Mesendoderm (in vitro differentiated cells): ENCODE measurements at regions not wholly inside any gene's neighbourhood (a gene's known extent, or its start where the extent isn't known, plus 50 kb on each side); places are given as distances from the start of the nearest gene placed in this dataset.
A peak's percentile ranks its signal among the peaks of the same experiment; 100 is the strongest.

ENCODE experiments used
- DNase-seq: peaks from one replicate; pipeline ENCODE4 v3.0.0; 2013
- H2AK5ac ChIP-seq: 2 replicates; pipeline ENCODE4 v1.6.1; 2013; ENCODE audit warnings: low read length, inconsistent platforms
- H2BK120ac ChIP-seq: 2 replicates; pipeline ENCODE4 v1.6.1; 2013; ENCODE audit warnings: low read depth, mild to moderate bottlenecking, low read length, moderate library complexity, mixed read lengths
- H2BK15ac ChIP-seq: replicated peaks from 2 replicates; pipeline ENCODE4 v1.6.1; 2013; ENCODE audit warnings: low read depth, mild to moderate bottlenecking, moderate library complexity
- H2BK5ac ChIP-seq: 2 replicates; pipeline ENCODE4 v1.6.1; 2013; ENCODE audit warnings: low read length, inconsistent platforms
- H3K18ac ChIP-seq: 2 replicates; pipeline ENCODE4 v1.6.1; 2013; ENCODE audit warnings: mild to moderate bottlenecking, low read length, mixed read lengths
- H3K23ac ChIP-seq: one replicate; pipeline ENCODE4 v1.6.1; 2013; ENCODE audit warnings: low read length
- H3K27ac ChIP-seq: 2 replicates; pipeline ENCODE4 v1.5.1; 2013; ENCODE audit warnings: low read depth, mild to moderate bottlenecking, inconsistent platforms, low read length, moderate library complexity
- H3K27me3 ChIP-seq: 2 replicates; pipeline ENCODE4 v1.6.1; 2013; ENCODE audit warnings: low read length, control low read depth, mild to moderate bottlenecking, inconsistent platforms; ENCODE audit not compliant: insufficient read depth, poor library complexity
- H3K36me3 ChIP-seq: 2 replicates; pipeline ENCODE4 v1.6.1; 2013; ENCODE audit warnings: low read length, inconsistent platforms; ENCODE audit not compliant: control insufficient read depth, insufficient read depth
- H3K4ac ChIP-seq: one replicate; pipeline ENCODE4 v1.6.1; 2013; ENCODE audit warnings: low read depth, mild to moderate bottlenecking, low read length, moderate library complexity
- H3K4me1 ChIP-seq: 2 replicates; pipeline ENCODE4 v1.6.1; 2013; ENCODE audit warnings: low read depth, low read length, inconsistent platforms; ENCODE audit not compliant: control insufficient read depth
- H3K4me2 ChIP-seq: 2 replicates; pipeline ENCODE4 v1.6.1; 2013; ENCODE audit warnings: low read length
- H3K4me3 ChIP-seq: 2 replicates; pipeline ENCODE4 v1.5.1; 2013; ENCODE audit warnings: mild to moderate bottlenecking, low read length
- H3K56ac ChIP-seq: one replicate; pipeline ENCODE4 v1.6.1; 2013; ENCODE audit warnings: low read length
- H3K79me1 ChIP-seq: 2 replicates; pipeline ENCODE4 v1.6.1; 2013; ENCODE audit warnings: low read length, inconsistent platforms
- H3K79me2 ChIP-seq: 2 replicates; pipeline ENCODE4 v1.6.1; 2013; ENCODE audit warnings: mild to moderate bottlenecking, low read length; ENCODE audit not compliant: control insufficient read depth, insufficient read depth
- H3K9ac ChIP-seq: 2 replicates; pipeline ENCODE4 v1.6.1; 2013; ENCODE audit warnings: low read length, inconsistent platforms
- H4K5ac ChIP-seq: one replicate; pipeline ENCODE4 v1.6.1; 2013; ENCODE audit warnings: low read length
- H4K8ac ChIP-seq: one replicate; pipeline ENCODE4 v1.6.1; 2013; ENCODE audit warnings: low read depth, mild to moderate bottlenecking, control low read depth, low read length, moderate library complexity
- WGBS: extraction: QIAGEN DNeasy Blood & Tissue Kit; methylation state at CpG from one replicate; pipeline ENCODE4 v1.1.7; 2013; ENCODE audit warnings: low lambda C conversion rate, missing lambda C conversion rate; ENCODE audit not compliant: insufficient coverage; ENCODE audit errors: extremely low coverage; 5-methylcytosine and 5-hydroxymethylcytosine counted together

GRCh38 chr1:102085896-102086295 is 89.2 kb upstream of the OLFM3 start:
- Histone ChIP-seq H2AK5ac (no peak overlapping the region), H3K4me2 (no peak overlapping the region), H3K18ac (no peak overlapping the region), H4K5ac (no peak overlapping the region), H2BK5ac (no peak overlapping the region), H3K27ac (no peak overlapping the region), H3K79me2 (no peaks in the 10 kb centered on the region), H3K4me1 (no peaks in the 10 kb centered on the region), H3K4me3 (no peak overlapping the region), H2BK15ac (no peak overlapping the region), H3K79me1 (no peaks in the 10 kb centered on the region), H3K56ac (no peak overlapping the region), H3K27me3 (no peaks in the 10 kb centered on the region), H2BK120ac (no peak overlapping the region), H3K23ac (no peak overlapping the region), H3K36me3 (no peaks in the 10 kb centered on the region), H4K8ac (no peak overlapping the region), H3K9ac (no peak overlapping the region), H3K4ac (no peak overlapping the region)
- no CpG with 5 or more reads among the region's 1 CpG for WGBS
- peak; percentile 28 for DNase-seq

GRCh38 chr1:102084771-102085535 is 88.2 kb upstream of the OLFM3 start:
- Histone ChIP-seq H3K4ac (no peak overlapping the region), H3K23ac (no peak overlapping the region), H3K4me3 (no peak overlapping the region), H3K79me2 (no peaks in the 10 kb centered on the region), H2BK5ac (no peak overlapping the region), H2BK15ac (no peak overlapping the region), H3K79me1 (no peaks in the 10 kb centered on the region), H3K18ac (no peak overlapping the region), H4K8ac (no peak overlapping the region), H3K9ac (no peak overlapping the region), H4K5ac (no peak overlapping the region), H3K27ac (no peak overlapping the region), H3K36me3 (no peaks in the 10 kb centered on the region), H2BK120ac (no peak overlapping the region), H2AK5ac (no peak overlapping the region), H3K27me3 (no peaks in the 10 kb centered on the region), H3K4me2 (no peak overlapping the region), H3K56ac (no peak overlapping the region), H3K4me1 (no peaks in the 10 kb centered on the region)
- WGBS: no CpG with 5 or more reads among the region's 1 CpG
- DNase-seq: no peak

DNA sequence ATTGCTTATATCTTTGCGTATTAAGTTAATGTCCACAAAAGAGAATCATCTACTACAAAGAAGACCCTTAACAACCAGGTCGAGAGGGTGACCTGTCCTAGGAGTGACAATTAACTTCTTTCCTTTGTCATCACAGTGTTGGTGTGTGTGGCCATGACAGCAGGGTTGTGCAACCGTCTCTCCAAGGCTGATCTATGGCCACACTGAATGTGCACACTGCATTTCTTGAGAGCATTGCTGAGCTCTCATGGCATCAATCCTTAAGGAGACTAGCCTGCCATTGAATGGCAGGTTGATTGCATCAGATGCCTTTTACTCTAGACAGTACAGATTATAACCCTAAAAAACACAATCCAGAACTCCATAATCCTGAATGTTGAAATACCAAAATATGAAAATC is 86.5 kb upstream of the OLFM3 start:
- Histone ChIP-seq H2BK120ac (no peak overlapping the region), H3K4ac (no peak overlapping the region), H3K4me3 (no peak overlapping the region), H2BK15ac (no peak overlapping the region), H2AK5ac (no peak overlapping the region), H3K27ac (no peak overlapping the region), H3K27me3 (no peaks in the 10 kb centered on the region), H3K79me1 (no peaks in the 10 kb centered on the region), H3K36me3 (no peaks in the 10 kb centered on the region), H3K56ac (no peak overlapping the region), H3K18ac (no peak overlapping the region), H3K9ac (no peak overlapping the region), H4K5ac (no peak overlapping the region), H3K4me2 (no peak overlapping the region), H4K8ac (no peak overlapping the region), H3K23ac (no peak overlapping the region), H3K79me2 (no peaks in the 10 kb centered on the region), H3K4me1 (no peaks in the 10 kb centered on the region), H2BK5ac (no peak overlapping the region)
- WGBS: no CpG with 5 or more reads among the region's 3 CpGs
- no peak for DNase-seq

- Histone ChIP-seq H3K27ac (no peak overlapping the region), H2BK5ac (no peak overlapping the region), H2BK15ac (no peak overlapping the region), H4K8ac (no peak overlapping the region), H3K56ac (no peak overlapping the region), H3K4me2 (no peak overlapping the region), H3K4me3 (no peak overlapping the region), H3K18ac (no peak overlapping the region), H3K23ac (no peak overlapping the region), H3K4me1 (no peaks in the 10 kb centered on the region), H4K5ac (no peak overlapping the region), H3K4ac (no peak overlapping the region), H2BK120ac (no peak overlapping the region), H2AK5ac (no peak overlapping the region), H3K36me3 (no peaks in the 10 kb centered on the region), H3K79me1 (no peaks in the 10 kb centered on the region), H3K9ac (no peak overlapping the region), H3K79me2 (no peaks in the 10 kb centered on the region), H3K27me3 (no peaks in the 10 kb centered on the region)
- no peak for DNase-seq
These were observed 78.1 kb upstream of the OLFM3 start for GRCh38 chr1:102074874-102075273.

GRCh38 chr1:102071451-102071850 is 74.7 kb upstream of the OLFM3 start:
- H4K8ac ChIP-seq: no peak overlapping the region

DNA sequence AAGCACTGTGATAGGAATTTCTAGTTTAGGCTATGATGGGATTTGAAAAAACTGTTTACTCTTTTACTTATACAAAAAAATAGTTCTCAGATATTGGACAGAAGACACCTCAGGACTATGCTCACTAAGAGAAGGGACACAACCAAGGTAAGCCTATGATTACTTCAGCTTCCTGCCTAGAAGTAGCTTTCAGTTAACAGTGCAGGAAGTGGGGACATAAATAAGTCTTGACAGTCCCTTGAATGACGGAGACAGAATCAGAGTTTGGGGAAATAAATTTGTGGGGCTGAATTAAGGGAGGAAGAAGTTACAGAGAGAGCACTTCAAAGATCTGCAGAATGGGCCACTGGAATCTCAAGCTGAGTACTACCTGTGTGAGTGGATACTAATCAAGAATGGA is 53.8 kb upstream of the OLFM3 start:
- H2AK5ac ChIP-seq: no peak overlapping the region
- no peak overlapping the region for H3K18ac ChIP-seq
- H4K8ac ChIP-seq: no peak overlapping the region
- no peak overlapping the region for H3K56ac ChIP-seq
- H3K79me1 ChIP-seq: no peaks in the 10 kb centered on the region
- H3K4me2 ChIP-seq: no peak overlapping the region
- no peak overlapping the region for H2BK120ac ChIP-seq
- no CpG with 5 or more reads among the region's 1 CpG for WGBS
- DNase-seq: no peak
- no peak overlapping the region for H3K4me3 ChIP-seq
- no peaks in the 10 kb centered on the region for H3K4me1 ChIP-seq
- no peaks in the 10 kb centered on the region for H3K36me3 ChIP-seq
- no peak overlapping the region for H4K5ac ChIP-seq
- no peaks in the 10 kb centered on the region for H3K27me3 ChIP-seq
- H3K9ac ChIP-seq: no peak overlapping the region
- H3K79me2 ChIP-seq: no peaks in the 10 kb centered on the region
- H3K23ac ChIP-seq: no peak overlapping the region
- H3K27ac ChIP-seq: no peak overlapping the region
- H2BK5ac ChIP-seq: no peak overlapping the region
- H2BK15ac ChIP-seq: no peak overlapping the region
- no peak overlapping the region for H3K4ac ChIP-seq

More at GRCh38 chr1:102071451-102071850, 74.7 kb upstream of the OLFM3 start:
- no peaks in the 10 kb centered on the region for H3K36me3 ChIP-seq
- H3K4me3 ChIP-seq: no peak overlapping the region
- H3K79me1 ChIP-seq: no peaks in the 10 kb centered on the region
- no peak overlapping the region for H2AK5ac ChIP-seq
- H3K9ac ChIP-seq: no peak overlapping the region
- H3K27ac ChIP-seq: no peak overlapping the region
- H3K79me2 ChIP-seq: no peaks in the 10 kb centered on the region
- H3K4me1 ChIP-seq: no peaks in the 10 kb centered on the region
- H3K27me3 ChIP-seq: no peaks in the 10 kb centered on the region
- no peak overlapping the region for H2BK5ac ChIP-seq
- H2BK15ac ChIP-seq: no peak overlapping the region
- no peak overlapping the region for H3K23ac ChIP-seq
- H3K4ac ChIP-seq: no peak overlapping the region
- H3K56ac ChIP-seq: no peak overlapping the region
- H3K18ac ChIP-seq: no peak overlapping the region
- no peak overlapping the region for H2BK120ac ChIP-seq
- no peak overlapping the region for H4K5ac ChIP-seq
- no peak for DNase-seq
- H3K4me2 ChIP-seq: no peak overlapping the region
